ENCODE measurements at regions not wholly inside any gene's neighbourhood (a gene's known extent, or its start where the extent isn't known, plus 50 kb on each side); places are given as distances from the start of the nearest gene placed in this dataset.

GRCh38 chrY:8422906-8423305 lies 914.4 kb upstream of the TSPY4 start:
- H3K36me3 ChIP-seq (replicated peaks in 1 of 2; ENCODE audit: control insufficient read depth in 1 of 2, insufficient read depth in 2 of 2, low read length in 2 of 2) = no peaks in the 10 kb centered on the region
- no peak overlapping the region for H2AFZ ChIP-seq (ENCODE audit: low read length)
- no peak overlapping the region for H3K9ac ChIP-seq (ENCODE audit: insufficient read depth, low read depth, low read length)
- no peak overlapping the region for H3K4me3 ChIP-seq (replicated peaks in 1 of 3; ENCODE audit: insufficient read depth in 1 of 3, low read depth in 2 of 3, low read length in 3 of 3)
- intact Hi-C loops (cut with micrococcal nuclease; ENCODE audit: unreplicated experiment) (no loop called here), in situ Hi-C loops (cut with HindIII; ENCODE audit: extremely low pct_ligation_motif_present, low pct_unique_long_range_greater_than_20kb) (no loop called here)
- CTCF ChIA-PET (ENCODE audit: low intra/inter-chr PET ratio, low total read pairs) = no interaction called here
- DNase-seq (ENCODE audit: low spot score) (no peak), ATAC-seq (no peak), FAIRE-seq (no peak)
- H3K27ac ChIP-seq (ENCODE audit: extremely low read length, insufficient read depth, low read length) = no peak overlapping the region
- no peak overlapping the region for H3K4me2 ChIP-seq (ENCODE audit: low read depth, low read length)
- 28% methylated on average over 4 of the region's 4 CpGs for WGBS (ENCODE audit: low lambda C conversion rate)
- no peaks in the 10 kb centered on the region for H3K79me2 ChIP-seq (ENCODE audit: insufficient read depth, low read length)
- TF ChIP-seq ZC3H4 (CRISPR knock-in tag; IDR thresholded peaks at IDR 0.05; ENCODE audit: borderline replicate concordance) (no peak), ZNF24 (IDR thresholded peaks at IDR 0.05) (no peak), HOXA3 (CRISPR knock-in tag; IDR thresholded peaks at IDR 0.05) (no peak), ZNF446 (CRISPR knock-in tag; IDR thresholded peaks at IDR 0.05) (no peak), AHR (CRISPR knock-in tag; IDR thresholded peaks at IDR 0.05) (no peak)
- peaks cover 11% of the 10 kb centered on the region; the same call in 1 of the 2 replicates for H3K9me3 ChIP-seq (ENCODE audit: low read length)
- POLR2A ChIA-PET = no interaction called here
- no peaks in the 10 kb centered on the region for H3K4me1 ChIP-seq (ENCODE audit: insufficient read depth, low read length)
- H3K27me3 ChIP-seq (ENCODE audit: control insufficient read depth in 1 of 2, insufficient read depth in 2 of 2, low read length in 2 of 2) = no peaks in the 10 kb centered on the region
- H4K20me1 ChIP-seq (ENCODE audit: insufficient read depth, low read length) = no peaks in the 10 kb centered on the region
- no TSS peak for BruUV-seq (replicated peaks)

GRCh38 chrY:8426433-8426832 lies 910.8 kb upstream of the TSPY4 start:
- no TSS peak for BruUV-seq (replicated peaks)
- no peak overlapping the region for H2AFZ ChIP-seq (ENCODE audit: low read length)
- intact Hi-C loops (cut with micrococcal nuclease; ENCODE audit: unreplicated experiment) (no loop called here), in situ Hi-C loops (cut with HindIII; ENCODE audit: extremely low pct_ligation_motif_present, low pct_unique_long_range_greater_than_20kb) (no loop called here)
- no peaks in the 10 kb centered on the region for H4K20me1 ChIP-seq (ENCODE audit: insufficient read depth, low read length)
- TF ChIP-seq TAF15 (IDR thresholded peaks at IDR 0.05; ENCODE audit: low read depth, low read length, poor library complexity, severe bottlenecking) (no peak), CEBPB (IDR thresholded peaks at IDR 0.05; ENCODE audit: borderline replicate concordance, low read depth, low read length) (peak; percentile 43; the same call in 1 of the 2 replicates), ZNF317 (CRISPR knock-in tag; IDR thresholded peaks at IDR 0.05) (no peak)
- no peaks in the 10 kb centered on the region for H3K27me3 ChIP-seq (ENCODE audit: control insufficient read depth in 1 of 2, insufficient read depth in 2 of 2, low read length in 2 of 2)
- DNase-seq (ENCODE audit: low spot score) (no peak), ATAC-seq (no peak), FAIRE-seq (no peak)
- H3K27ac ChIP-seq (ENCODE audit: extremely low read length, insufficient read depth, low read length) = no peak overlapping the region
- ChIA-PET CTCF (ENCODE audit: low intra/inter-chr PET ratio, low total read pairs) (no interaction called here), POLR2A (no interaction called here)
- peaks cover 29% of the 10 kb centered on the region; the same call in 1 of the 2 replicates for H3K9me3 ChIP-seq (ENCODE audit: low read length)
- H3K79me2 ChIP-seq (ENCODE audit: insufficient read depth, low read length) = no peaks in the 10 kb centered on the region
- no peaks in the 10 kb centered on the region for H3K36me3 ChIP-seq (replicated peaks in 1 of 2; ENCODE audit: control insufficient read depth in 1 of 2, insufficient read depth in 2 of 2, low read length in 2 of 2)
- H3K4me3 ChIP-seq (replicated peaks in 1 of 3; ENCODE audit: insufficient read depth in 1 of 3, low read depth in 2 of 3, low read length in 3 of 3) = no peak overlapping the region
- no peaks in the 10 kb centered on the region for H3K4me1 ChIP-seq (ENCODE audit: insufficient read depth, low read length)
- no peak overlapping the region for H3K4me2 ChIP-seq (ENCODE audit: low read depth, low read length)
- no peak overlapping the region for H3K9ac ChIP-seq (ENCODE audit: insufficient read depth, low read depth, low read length)

Measured in HepG2 (cell line).